ENCODE measurements at regions not wholly inside any gene's neighbourhood (a gene's known extent, or its start where the extent isn't known, plus 50 kb on each side); places are given as distances from the start of the nearest gene placed in this dataset.

GRCh38 chr1:232369451-232370296 is 260.3 kb downstream of the SIPA1L2 start:
- peak; percentile 32 for DNase-seq
- no peak for TF ChIP-seq CTCF (IDR thresholded peaks at IDR 0.05; ENCODE audit: low read depth, low read length, missing control alignments)
- H3K27ac ChIP-seq, result no peak overlapping the region
- H3K36me3 ChIP-seq (replicated peaks), result no peaks in the 10 kb centered on the region
- in situ Hi-C loops (cut with HindIII; ENCODE audit: low pct_ligation_motif_present, low sequenced_read_pairs), result no loop called here
- H3K27me3 ChIP-seq (replicated peaks), result no peaks in the 10 kb centered on the region
- H3K4me3 ChIP-seq (ENCODE audit: low read depth, low read length), result no peak overlapping the region

- H3K27ac ChIP-seq, result no peak overlapping the region
- no peak overlapping the region for H3K4me3 ChIP-seq (ENCODE audit: low read depth, low read length)
- no peaks in the 10 kb centered on the region for H3K27me3 ChIP-seq (replicated peaks)
- no peak for DNase-seq
- no peak for TF ChIP-seq CTCF (IDR thresholded peaks at IDR 0.05; ENCODE audit: low read depth, low read length, missing control alignments)
- no peaks in the 10 kb centered on the region for H3K36me3 ChIP-seq (replicated peaks)
- in situ Hi-C loops (cut with HindIII; ENCODE audit: low pct_ligation_motif_present, low sequenced_read_pairs), result no loop called here
Measured at GRCh38 chr1:232368821-232369321, 261.1 kb downstream of the SIPA1L2 start.

- Histone ChIP-seq H3K27me3 (replicated peaks) (no peaks in the 10 kb centered on the region), H3K27ac (no peak overlapping the region), H3K4me3 (ENCODE audit: low read depth, low read length) (no peak overlapping the region), H3K36me3 (replicated peaks) (no peaks in the 10 kb centered on the region)
- in situ Hi-C loops (cut with HindIII; ENCODE audit: low pct_ligation_motif_present, low sequenced_read_pairs), result no loop called here
- TF ChIP-seq CTCF (IDR thresholded peaks at IDR 0.05; ENCODE audit: low read depth, low read length, missing control alignments), result no peak
- DNase-seq, result no peak
Measured at GRCh38 chr1:232367293-232367692, 262.6 kb downstream of the SIPA1L2 start.

- H3K36me3 ChIP-seq (replicated peaks), result no peaks in the 10 kb centered on the region
- H3K4me3 ChIP-seq (ENCODE audit: low read depth, low read length), result no peak overlapping the region
- DNase-seq, result no peak
- no peak overlapping the region for H3K27ac ChIP-seq
- no peaks in the 10 kb centered on the region for H3K27me3 ChIP-seq (replicated peaks)
- in situ Hi-C loops (cut with HindIII; ENCODE audit: low pct_ligation_motif_present, low sequenced_read_pairs), result no loop called here
- no peak for TF ChIP-seq CTCF (IDR thresholded peaks at IDR 0.05; ENCODE audit: low read depth, low read length, missing control alignments)
Measured at GRCh38 chr1:232364654-232365382, 265.1 kb downstream of the SIPA1L2 start.

GRCh38 chr1:232363008-232363407 is 266.9 kb downstream of the SIPA1L2 start:
- no peaks in the 10 kb centered on the region for H3K27me3 ChIP-seq (replicated peaks)
- no peak for TF ChIP-seq CTCF (IDR thresholded peaks at IDR 0.05; ENCODE audit: low read depth, low read length, missing control alignments)
- DNase-seq, result no peak
- H3K36me3 ChIP-seq (replicated peaks), result no peaks in the 10 kb centered on the region
- in situ Hi-C loops (cut with HindIII; ENCODE audit: low pct_ligation_motif_present, low sequenced_read_pairs), result no loop called here
- no peak overlapping the region for H3K27ac ChIP-seq
- no peak overlapping the region for H3K4me3 ChIP-seq (ENCODE audit: low read depth, low read length)
